GM13977 (cell line): ENCODE measurements at regions not wholly inside any gene's neighbourhood (a gene's known extent, or its start where the extent isn't known, plus 50 kb on each side); places are given as distances from the start of the nearest gene placed in this dataset.
A peak's percentile ranks its signal among the peaks of the same experiment; 100 is the strongest.
"Not testable (repeated sequence)": the region's sequence is repeated elsewhere in the genome, so short reads cannot be mapped to it uniquely, and the experiment has no call there.

Source experiments
- DNase-seq: peaks from one replicate; pipeline ENCODE4 v3.0.0; 2012; ENCODE audit warnings: low spot score
- in situ Hi-C: fragments of 300-500 bp; cut with MboI; formaldehyde crosslinking; loops from one replicate; pipeline ENCODE4 v1.12.0; 2022; ENCODE audit warnings: low sequenced_read_pairs, low pct_unique_long_range_greater_than_20kb, mixed read lengths, inconsistent platforms; ENCODE audit not compliant: unreplicated experiment
- TF ChIP-seq, protein P1 (sequence below): IDR thresholded peaks from 2 replicates; pipeline ENCODE4 v1.5.1; 2012; ENCODE audit warnings: mild to moderate bottlenecking, control low read depth; ENCODE audit not compliant: insufficient read depth; ENCODE audit errors: extremely low read depth, missing control alignments

DNA sequence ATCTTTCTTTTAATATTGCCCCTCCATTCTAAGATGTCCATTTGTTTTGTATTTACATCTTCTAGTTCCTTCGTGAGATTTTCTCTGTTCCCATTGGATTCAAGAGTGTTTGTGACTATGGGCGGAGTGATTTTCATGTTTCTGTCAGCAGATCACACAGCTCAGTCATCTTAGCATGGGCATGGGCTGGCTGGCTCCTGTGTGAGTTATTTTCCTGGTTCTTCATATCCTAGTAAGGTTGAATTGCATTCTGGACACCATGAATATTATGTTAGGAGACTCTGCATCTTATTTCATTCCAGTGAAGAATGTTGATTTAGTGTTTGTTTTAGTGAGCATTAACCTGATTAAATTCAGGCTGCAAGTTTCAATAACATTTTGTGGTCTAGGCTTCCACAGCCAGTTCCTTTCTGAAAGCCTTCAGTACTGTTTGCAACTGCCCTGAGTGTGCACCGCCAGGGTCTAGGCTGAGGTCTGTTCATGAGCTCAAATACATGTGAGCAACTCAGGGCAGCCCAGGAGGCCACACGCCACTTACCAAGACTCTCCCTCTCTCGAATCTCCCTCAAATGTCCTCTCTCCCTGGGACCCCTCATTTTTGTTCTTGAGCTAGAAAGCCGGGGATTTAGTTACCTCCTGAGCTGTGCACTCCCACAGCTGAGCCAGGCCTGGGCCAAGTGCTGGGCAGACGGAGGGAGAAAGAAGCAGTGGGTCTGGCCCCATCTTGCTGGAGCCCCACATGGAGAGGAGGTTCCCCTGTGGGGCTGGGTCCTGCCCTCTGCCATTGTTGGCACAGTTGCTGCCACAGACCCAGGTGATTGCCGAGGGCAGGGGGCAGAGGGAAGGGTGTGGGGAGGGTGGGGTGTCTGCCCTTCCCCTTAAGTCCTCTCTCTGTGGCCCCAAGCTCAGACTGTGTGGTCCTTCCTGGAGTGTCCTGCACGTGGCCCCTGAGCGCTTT lies 145.9 kb downstream of the RTP5 start:
- TF ChIP-seq, protein P1, sequence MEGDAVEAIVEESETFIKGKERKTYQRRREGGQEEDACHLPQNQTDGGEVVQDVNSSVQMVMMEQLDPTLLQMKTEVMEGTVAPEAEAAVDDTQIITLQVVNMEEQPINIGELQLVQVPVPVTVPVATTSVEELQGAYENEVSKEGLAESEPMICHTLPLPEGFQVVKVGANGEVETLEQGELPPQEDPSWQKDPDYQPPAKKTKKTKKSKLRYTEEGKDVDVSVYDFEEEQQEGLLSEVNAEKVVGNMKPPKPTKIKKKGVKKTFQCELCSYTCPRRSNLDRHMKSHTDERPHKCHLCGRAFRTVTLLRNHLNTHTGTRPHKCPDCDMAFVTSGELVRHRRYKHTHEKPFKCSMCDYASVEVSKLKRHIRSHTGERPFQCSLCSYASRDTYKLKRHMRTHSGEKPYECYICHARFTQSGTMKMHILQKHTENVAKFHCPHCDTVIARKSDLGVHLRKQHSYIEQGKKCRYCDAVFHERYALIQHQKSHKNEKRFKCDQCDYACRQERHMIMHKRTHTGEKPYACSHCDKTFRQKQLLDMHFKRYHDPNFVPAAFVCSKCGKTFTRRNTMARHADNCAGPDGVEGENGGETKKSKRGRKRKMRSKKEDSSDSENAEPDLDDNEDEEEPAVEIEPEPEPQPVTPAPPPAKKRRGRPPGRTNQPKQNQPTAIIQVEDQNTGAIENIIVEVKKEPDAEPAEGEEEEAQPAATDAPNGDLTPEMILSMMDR, result no peak
- DNase-seq, result no peak
- in situ Hi-C loops, result no loop called here

DNA sequence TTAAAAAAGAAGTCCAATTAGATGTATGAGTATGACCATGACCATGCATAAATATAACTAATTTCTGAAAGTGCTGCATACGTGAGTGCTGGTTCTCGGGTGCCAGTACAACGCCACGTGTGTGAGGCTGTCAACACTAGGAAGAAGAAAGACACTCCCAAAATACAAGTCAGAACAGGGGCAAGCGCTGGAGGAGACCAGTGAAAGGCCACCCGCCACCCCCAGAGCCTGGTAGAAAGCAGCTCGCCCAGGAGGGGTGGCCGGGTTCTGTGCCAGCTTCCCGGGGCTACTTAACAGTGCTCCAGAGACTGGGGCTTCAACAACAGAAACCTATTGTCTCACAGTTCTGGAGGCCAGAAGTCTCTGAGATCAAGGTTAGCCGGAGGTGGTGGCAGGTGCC lies 147.6 kb downstream of the RTP5 start:
- no peak for DNase-seq
- TF ChIP-seq, protein P1, result no peak
- in situ Hi-C loops, result no loop called here

DNA sequence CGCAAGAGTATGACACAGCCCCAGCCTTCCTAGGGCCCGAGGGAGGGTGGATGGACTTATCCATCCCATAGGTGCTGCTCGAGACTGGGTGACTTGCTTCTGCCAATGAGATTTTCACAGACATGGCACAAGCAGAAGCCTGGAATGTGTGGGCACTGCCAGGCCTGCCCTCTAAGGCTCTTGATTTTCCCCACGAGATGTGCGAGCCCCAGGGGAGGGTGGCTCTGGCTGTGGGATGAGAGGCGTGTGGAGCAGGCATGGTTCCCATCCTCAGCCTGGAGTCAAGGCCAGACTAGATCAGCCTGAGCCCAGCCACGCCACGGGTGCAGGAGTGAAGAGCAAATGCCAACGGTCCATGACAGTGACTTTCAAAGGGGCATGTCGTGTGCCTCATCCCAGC lies 148.9 kb downstream of the RTP5 start:
- DNase-seq, in situ Hi-C loops: not testable (repeated sequence)

DNA sequence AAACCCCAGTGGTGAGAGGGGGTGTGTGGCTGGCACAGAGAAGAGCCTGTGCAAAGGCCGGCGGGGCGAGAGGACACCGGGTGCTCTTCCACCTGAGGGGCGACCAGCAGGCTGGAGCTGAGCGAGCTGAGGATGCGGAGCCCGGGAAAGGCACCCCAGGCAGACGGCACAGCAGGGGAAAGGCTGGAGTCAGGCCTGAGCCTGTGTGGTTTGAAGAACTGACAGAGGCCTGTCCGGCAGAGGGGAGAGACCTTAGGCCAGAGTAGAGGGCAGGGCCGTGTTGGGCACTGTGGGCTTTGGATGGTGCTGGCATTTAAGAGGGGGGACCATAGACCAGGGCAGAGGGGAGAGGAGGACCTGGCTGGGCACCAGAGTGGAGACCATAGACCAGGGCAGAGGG lies 149.8 kb downstream of the RTP5 start:
- in situ Hi-C loops, result no loop called here
- TF ChIP-seq, protein P1, result no peak
- no peak for DNase-seq

DNA sequence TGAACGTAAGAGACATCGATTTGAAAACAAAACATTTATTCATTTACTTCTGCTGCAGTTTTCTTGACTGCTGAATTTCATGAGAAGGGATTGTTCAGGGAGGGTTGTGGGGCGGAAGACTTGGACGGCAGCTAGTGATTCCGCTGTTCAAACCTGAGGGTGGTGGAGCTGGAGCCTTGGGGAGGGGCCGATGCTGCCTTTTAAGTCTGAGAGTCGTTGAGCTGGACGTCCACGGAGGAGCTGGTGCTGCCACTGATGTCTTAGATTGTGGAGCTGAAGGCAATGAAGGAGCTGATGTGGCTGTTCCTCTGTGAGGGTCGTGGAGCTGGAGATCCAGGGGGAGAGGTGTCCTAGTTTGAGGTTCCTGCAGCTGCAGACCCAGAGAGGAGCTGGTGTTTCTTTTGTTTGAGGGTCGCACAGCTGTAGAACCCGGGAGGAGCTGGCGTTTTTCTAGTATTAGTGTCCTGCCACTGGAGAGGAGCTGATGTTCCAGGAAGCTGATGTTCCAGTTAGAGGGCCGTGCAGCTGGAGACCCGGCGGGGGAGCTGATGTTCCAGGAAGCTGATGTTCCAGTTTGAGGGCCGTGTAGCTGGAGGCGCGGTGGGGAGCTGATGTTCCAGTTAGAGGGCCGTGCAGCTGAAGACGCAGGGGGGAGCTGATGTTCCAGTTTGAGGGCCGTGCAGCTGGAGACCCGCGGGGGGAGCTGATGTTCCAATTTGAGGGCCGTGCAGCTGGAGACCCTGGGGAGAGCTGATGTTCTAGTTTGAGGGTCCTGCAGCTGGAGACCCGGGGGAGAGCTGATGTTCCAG lies 150.9 kb downstream of the RTP5 start:
- TF ChIP-seq, protein P1, result no peak
- no peak for DNase-seq
- in situ Hi-C loops, result no loop called here

DNA sequence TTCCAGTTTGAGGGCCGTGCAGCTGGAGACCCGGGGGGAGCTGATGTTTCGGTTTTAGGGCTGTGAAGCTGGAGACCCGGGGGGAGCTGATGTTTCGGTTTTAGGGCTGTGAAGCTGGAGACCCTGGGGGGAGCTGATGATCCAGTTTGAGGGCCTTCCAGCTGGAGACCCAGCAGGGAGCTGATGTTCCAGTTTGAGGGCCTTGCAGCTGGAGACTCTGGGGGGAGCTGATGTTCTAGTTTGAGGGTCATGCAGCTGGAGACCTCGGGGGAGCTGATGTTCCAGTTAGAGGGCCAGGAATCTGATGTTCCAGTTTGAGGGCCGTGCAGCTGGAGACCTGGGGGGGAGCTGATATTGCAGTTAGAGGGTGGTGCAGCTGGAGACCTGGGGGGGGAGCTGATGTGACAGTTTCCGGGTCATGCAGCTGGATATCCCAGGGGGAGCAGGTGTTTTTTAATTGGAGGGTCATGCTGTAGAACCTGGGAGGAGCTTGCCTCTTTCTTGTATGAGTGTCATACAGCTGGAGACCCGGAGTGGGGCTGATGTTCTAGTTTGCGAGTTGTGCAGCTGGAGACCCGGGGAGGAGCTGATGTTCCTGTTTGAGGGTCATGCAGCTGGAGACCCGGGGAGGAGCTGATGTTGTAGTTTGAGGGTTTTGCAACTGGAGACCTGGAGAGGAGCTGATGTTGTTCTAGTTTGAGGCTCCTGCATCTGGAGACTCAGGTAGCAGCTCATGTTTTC lies 153.2 kb downstream of the RTP5 start:
- DNase-seq, result no peak
- TF ChIP-seq, protein P1, result peak; percentile 24
- in situ Hi-C loops, result no loop called here
